ENCODE measurements at regions not wholly inside any gene's neighbourhood (a gene's known extent, or its start where the extent isn't known, plus 50 kb on each side); places are given as distances from the start of the nearest gene placed in this dataset.

DNA sequence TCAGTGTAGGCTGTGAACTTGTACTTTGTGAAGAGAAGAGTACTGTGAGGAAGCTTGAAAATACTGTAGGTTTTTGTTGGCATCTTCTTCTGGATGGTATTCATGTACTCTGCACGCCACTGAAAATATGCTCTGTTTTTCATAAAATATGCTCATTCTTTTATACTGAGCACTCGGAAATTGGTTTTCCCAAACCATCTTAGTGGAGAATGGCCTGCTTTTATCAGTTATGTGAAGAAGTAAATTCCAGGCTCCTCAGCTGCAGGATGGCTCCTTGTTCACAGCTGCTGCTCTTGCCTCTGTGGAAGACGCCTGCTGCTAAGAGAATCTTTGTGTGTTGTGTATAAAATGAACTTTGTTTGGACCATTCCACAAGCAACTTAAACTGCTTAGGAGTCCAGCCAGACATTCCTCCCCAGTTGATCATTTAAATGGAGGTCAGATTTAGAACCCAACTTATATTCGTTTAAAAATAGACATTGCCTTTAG is 443.5 kb upstream of the RGS6 start:
- no peak for TF ChIP-seq ZNF219 (CRISPR knock-in tag; IDR thresholded peaks at IDR 0.05; ENCODE audit: borderline replicate concordance)
- no peak for TF ChIP-seq KAT7 (CRISPR knock-in tag; IDR thresholded peaks at IDR 0.05; ENCODE audit: borderline replicate concordance)
- TF ChIP-seq, protein P1, sequence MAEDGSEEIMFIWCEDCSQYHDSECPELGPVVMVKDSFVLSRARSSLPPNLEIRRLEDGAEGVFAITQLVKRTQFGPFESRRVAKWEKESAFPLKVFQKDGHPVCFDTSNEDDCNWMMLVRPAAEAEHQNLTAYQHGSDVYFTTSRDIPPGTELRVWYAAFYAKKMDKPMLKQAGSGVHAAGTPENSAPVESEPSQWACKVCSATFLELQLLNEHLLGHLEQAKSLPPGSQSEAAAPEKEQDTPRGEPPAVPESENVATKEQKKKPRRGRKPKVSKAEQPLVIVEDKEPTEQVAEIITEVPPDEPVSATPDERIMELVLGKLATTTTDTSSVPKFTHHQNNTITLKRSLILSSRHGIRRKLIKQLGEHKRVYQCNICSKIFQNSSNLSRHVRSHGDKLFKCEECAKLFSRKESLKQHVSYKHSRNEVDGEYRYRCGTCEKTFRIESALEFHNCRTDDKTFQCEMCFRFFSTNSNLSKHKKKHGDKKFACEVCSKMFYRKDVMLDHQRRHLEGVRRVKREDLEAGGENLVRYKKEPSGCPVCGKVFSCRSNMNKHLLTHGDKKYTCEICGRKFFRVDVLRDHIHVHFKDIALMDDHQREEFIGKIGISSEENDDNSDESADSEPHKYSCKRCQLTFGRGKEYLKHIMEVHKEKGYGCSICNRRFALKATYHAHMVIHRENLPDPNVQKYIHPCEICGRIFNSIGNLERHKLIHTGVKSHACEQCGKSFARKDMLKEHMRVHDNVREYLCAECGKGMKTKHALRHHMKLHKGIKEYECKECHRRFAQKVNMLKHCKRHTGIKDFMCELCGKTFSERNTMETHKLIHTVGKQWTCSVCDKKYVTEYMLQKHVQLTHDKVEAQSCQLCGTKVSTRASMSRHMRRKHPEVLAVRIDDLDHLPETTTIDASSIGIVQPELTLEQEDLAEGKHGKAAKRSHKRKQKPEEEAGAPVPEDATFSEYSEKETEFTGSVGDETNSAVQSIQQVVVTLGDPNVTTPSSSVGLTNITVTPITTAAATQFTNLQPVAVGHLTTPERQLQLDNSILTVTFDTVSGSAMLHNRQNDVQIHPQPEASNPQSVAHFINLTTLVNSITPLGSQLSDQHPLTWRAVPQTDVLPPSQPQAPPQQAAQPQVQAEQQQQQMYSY (CRISPR knock-in tag; IDR thresholded peaks at IDR 0.05) = no peak
- TF ChIP-seq ATF2 (CRISPR knock-in tag; IDR thresholded peaks at IDR 0.05; ENCODE audit: borderline replicate concordance, low read depth) = no peak
- no peak for TF ChIP-seq NFYB (CRISPR knock-in tag; conservative IDR thresholded peaks at IDR 0.05; ENCODE audit: low read depth)
- Mint-ChIP-seq H3K4me1 (peaks cover 45% of the 10 kb centered on the region), H3K9me3 (peaks cover 4% of the 10 kb centered on the region), H3K4me3 (no peak overlapping the region), H3K36me3 (peaks cover 10% of the 10 kb centered on the region), H3K27me3 (ENCODE audit: low read depth) (no peaks in the 10 kb centered on the region), H3K27ac (no peak overlapping the region)
- DNase-seq (ENCODE audit: low spot score) = no peak
- CTCF ChIA-PET = no interaction called here
- POLR2A ChIA-PET = no interaction called here
- no peak for ATAC-seq

DNA sequence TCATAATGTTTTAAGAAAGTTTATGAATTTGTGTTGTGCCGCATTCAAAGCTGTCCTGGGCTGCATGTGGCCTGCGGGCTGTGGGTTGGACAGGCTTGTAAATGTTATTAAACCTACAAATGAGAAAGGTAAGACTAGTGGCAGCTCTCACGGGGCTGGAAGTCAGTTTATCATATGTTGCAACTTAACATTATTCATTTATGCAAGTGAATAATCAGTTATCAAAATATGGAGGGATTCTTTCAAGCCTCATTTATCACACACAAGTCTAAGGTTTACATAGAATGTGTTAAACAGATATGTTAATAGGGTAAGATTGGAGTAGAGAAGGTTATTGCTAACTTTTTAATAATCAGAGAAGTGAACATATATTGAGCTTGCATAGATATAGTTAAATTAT is 442.5 kb upstream of the RGS6 start:
- Mint-ChIP-seq H3K9me3 (peaks cover 4% of the 10 kb centered on the region), H3K27me3 (ENCODE audit: low read depth) (no peaks in the 10 kb centered on the region), H3K27ac (no peak overlapping the region), H3K36me3 (peaks cover 10% of the 10 kb centered on the region), H3K4me3 (no peak overlapping the region), H3K4me1 (peaks cover 43% of the 10 kb centered on the region)
- ChIA-PET POLR2A (no interaction called here), CTCF (interaction anchor here (0.7 kb wide), 1 partner anchor 86 kb away, joined by 3 read pairs; no protein-coding TSS in a partner anchor)
- DNase-seq (ENCODE audit: low spot score) (no peak), ATAC-seq (no peak)
- TF ChIP-seq, protein P2, sequence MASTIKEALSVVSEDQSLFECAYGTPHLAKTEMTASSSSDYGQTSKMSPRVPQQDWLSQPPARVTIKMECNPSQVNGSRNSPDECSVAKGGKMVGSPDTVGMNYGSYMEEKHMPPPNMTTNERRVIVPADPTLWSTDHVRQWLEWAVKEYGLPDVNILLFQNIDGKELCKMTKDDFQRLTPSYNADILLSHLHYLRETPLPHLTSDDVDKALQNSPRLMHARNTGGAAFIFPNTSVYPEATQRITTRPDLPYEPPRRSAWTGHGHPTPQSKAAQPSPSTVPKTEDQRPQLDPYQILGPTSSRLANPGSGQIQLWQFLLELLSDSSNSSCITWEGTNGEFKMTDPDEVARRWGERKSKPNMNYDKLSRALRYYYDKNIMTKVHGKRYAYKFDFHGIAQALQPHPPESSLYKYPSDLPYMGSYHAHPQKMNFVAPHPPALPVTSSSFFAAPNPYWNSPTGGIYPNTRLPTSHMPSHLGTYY (CRISPR knock-in tag; IDR thresholded peaks at IDR 0.05) = no peak
- TF ChIP-seq GTF2I (CRISPR knock-in tag; conservative IDR thresholded peaks at IDR 0.05) (no peak), TP53 (CRISPR knock-in tag; IDR thresholded peaks at IDR 0.05) (no peak), RELA (CRISPR knock-in tag; IDR thresholded peaks at IDR 0.05; ENCODE audit: borderline replicate concordance) (no peak), HMGXB4 (CRISPR knock-in tag; IDR thresholded peaks at IDR 0.05) (no peak), CBFB (CRISPR knock-in tag; IDR thresholded peaks at IDR 0.05; ENCODE audit: low read depth) (no peak), ARID4B (CRISPR knock-in tag; IDR thresholded peaks at IDR 0.05; ENCODE audit: borderline replicate concordance) (no peak), FOXP1 (CRISPR knock-in tag; IDR thresholded peaks at IDR 0.05; ENCODE audit: borderline replicate concordance) (no peak), ZNF416 (CRISPR knock-in tag; IDR thresholded peaks at IDR 0.05) (no peak)
- TF ChIP-seq, protein P1 (CRISPR knock-in tag; IDR thresholded peaks at IDR 0.05) = no peak
- TF ChIP-seq, protein P3, sequence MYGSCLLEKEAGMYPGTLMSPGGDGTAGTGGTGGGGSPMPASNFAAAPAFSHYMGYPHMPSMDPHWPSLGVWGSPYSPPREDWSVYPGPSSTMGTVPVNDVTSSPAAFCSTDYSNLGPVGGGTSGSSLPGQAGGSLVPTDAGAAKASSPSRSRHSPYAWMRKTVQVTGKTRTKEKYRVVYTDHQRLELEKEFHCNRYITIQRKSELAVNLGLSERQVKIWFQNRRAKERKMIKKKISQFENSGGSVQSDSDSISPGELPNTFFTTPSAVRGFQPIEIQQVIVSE (CRISPR knock-in tag; IDR thresholded peaks at IDR 0.05; ENCODE audit: borderline replicate concordance) = no peak

Data from WTC11 (cell line).